Choroid plexus epithelial cell (primary cell): ENCODE measurements at regions not wholly inside any gene's neighbourhood (a gene's known extent, or its start where the extent isn't known, plus 50 kb on each side); places are given as distances from the start of the nearest gene placed in this dataset.
A peak's percentile ranks its signal among the peaks of the same experiment; 100 is the strongest.

Experiments used
- DNase-seq: peaks from one replicate; pipeline ENCODE4 v3.0.0-alpha.2; 2010; ENCODE audit warnings: low read depth
- H3K4me3 ChIP-seq: 2 replicates; pipeline ENCODE4 v1.5.1; 2011; ENCODE audit warnings: low read depth, mild to moderate bottlenecking, control low read depth, low read length, moderate library complexity
- CTCF ChIP-seq: conservative IDR thresholded peaks from 2 replicates; pipeline ENCODE4 v1.5.1; 2011; ENCODE audit warnings: low read depth, mild to moderate bottlenecking, control low read depth, inconsistent platforms, low read length, moderate library complexity

DNA sequence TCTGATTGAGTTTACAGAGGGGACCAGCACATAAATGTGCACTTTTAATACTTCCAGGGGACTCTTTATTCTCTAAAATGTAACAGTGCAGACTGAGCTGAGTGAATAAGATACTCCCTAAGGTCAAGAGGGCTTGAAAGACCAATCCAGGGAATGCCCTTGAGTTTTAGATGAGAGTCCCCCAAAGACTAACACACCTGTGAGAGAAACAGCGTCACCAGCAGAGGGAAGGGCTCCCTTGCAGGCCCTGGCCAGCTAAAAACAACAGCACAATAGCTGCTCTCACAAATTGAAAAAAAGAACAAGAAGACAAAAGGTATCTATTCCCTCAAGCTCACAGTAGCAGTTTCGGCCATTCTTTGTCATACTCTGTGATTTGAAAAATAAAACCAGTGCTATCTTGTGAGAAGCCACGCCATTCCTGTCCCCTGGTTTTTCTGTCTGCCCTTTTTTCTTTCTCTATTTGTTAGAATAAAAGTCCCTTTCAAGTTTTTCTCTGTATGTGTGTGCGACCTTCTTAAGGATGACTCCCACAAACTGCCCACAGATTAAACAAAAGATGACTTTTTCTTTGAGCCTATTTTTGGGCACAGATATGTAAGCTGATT is 230.4 kb upstream of the BMPER start:
- no peak for TF ChIP-seq CTCF
- no peak overlapping the region for H3K4me3 ChIP-seq
- no peak for DNase-seq

DNA sequence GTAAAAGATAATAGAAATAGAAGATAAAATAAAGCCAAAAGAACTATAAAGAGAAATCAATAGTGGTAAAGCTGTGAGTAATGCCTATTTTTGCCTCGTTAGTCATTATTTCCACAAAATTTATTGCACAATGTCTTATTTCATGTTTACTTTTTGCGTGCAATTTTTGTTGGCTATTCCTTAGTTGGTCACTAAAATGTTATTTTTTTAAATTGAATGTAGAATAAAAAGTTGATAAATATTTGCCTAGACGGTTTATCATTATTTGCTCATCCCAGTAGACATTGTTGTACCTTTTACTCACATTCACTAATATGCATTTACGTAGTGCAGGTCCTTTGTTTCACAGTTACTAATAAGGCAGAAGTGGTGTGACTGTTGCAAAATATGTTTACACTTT is 227.8 kb upstream of the BMPER start:
- TF ChIP-seq CTCF, result no peak
- DNase-seq, result peak; percentile 68
- no peak overlapping the region for H3K4me3 ChIP-seq

DNA sequence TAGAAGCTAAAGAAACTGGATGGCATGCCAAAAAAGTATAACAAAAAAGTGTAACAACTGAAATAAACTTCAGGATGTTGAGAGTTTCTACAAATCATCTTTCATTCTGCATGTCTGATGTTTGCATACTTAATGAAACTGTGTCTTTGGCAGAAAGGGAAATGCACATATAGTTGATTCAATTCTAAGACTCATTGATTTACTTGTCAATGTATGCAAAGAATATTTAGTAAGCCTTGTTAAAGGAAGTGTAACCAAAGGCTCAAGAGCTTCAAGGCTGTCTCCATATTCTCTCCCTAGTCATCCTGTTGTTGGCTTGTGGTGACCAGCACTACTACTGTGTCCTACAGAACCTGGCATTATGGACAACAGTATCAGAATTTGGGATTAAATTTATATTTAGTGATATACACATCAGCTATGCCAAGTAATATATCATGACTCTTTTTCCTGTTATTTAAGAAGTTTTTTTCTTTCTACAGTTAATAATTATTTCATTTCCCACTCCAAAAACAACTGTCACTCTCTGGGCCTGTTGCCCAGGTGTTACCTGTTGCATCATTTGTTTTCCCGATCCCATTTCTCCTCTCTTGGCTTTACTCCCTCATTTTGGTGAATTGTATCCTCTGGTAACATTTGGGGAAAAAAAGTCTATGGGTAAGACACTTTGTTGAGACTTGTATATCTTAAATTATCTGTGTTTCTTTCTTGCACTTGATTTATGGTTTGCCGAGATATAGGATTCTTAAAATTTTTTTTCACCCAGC is 226.6 kb upstream of the BMPER start:
- no peak overlapping the region for H3K4me3 ChIP-seq
- DNase-seq, result no peak
- no peak for TF ChIP-seq CTCF

DNA sequence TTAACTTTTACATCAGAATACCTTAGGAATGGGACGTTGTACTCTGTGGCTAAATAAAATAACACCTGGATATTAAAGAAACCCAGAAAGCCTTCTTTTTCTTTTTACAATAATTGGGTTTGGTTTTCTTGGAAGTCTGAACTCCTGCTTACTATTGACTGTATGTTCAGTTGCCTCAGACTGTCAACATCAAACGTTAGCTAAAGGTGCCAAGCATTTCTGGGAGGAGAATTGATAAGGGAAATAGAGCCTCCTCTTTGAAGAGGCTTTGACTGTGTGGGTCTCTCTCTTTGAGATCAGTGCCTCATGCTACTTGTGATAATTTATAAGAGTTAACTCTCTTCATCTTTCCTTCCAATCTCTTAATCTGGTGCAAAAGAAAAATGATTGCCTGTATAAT is 224.7 kb upstream of the BMPER start:
- TF ChIP-seq CTCF, result no peak
- no peak overlapping the region for H3K4me3 ChIP-seq
- no peak for DNase-seq

DNA sequence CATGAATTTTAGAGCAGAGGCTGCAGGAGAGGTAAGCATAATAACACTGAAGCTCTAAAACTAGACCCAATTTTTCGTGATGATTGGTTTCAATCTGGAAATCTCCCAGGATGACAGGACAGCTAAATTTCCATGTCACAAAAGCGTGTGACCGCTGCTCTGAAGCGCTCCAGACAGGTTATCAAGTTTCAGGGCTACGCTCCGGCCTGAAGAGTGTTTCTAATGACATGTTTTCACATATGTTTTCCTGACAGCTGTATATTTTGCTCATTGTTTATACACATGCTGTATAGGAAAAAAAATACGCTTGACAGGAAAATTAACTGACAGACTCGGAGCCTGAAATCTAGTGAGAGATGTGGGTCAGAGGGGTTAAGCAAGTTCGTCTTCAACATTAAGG is 219.8 kb upstream of the BMPER start:
- no peak for DNase-seq
- no peak for TF ChIP-seq CTCF
- no peak overlapping the region for H3K4me3 ChIP-seq

DNA sequence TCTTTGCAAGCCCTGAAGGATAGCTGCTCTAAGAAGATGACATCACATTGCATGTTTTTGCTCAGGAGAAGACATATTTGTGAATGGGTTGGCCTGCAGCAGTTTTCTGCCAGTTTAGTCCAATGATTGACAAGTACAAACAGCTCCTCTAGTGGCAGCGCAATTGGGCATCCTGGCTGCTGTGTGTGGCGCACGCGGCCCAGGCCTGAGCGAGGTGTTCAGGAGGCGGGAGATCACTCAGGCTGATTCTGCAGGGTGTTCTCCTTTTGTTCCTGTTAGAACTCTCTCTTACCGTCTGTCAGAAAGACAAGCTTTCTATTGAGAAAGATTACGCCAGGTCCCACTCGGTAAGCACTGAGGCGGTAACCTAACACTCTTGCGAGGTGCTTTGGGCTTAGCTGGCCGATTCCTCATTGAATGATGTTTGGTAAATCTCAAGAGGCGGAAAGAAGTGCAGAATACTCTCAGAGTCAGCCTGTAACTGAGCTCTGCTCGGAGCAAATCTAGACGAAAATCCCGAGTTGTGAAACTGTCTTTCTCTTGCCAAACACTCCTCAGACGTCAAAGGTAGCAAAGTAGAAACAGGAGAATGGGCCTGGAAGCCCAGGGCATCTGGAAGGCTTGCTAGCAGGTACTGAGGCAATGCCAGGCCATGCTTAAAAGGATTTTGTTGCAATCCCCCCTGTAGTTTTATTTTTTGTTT is 219.2 kb upstream of the BMPER start:
- TF ChIP-seq CTCF, result no peak
- no peak overlapping the region for H3K4me3 ChIP-seq
- no peak for DNase-seq
